A549 (cell line): ENCODE measurements at regions not wholly inside any gene's neighbourhood (a gene's known extent, or its start where the extent isn't known, plus 50 kb on each side); places are given as distances from the start of the nearest gene placed in this dataset.

Experiments used
- ATAC-seq, 2 experiments: fragments of 200-7000 bp in 1 of 2; fragments of >200 bp in 1 of 2; cut with Nextera tagmentation in 1 of 2; cut with Tn5 transposase in 1 of 2; 3 replicates each; pipeline versions ENCODE4 v1.8.0 to v1.9.1; 2018 to 2020; ENCODE audit warnings: mild to moderate bottlenecking in 1 of 2, moderate library complexity in 1 of 2
- CTCF ChIA-PET: fragments of 300-600 bp; sonication (Branson Sonifier 250); formaldehyde crosslinking; extraction: SDS; loops from one replicate; lab custom pipeline; 2021; ENCODE audit warnings: antibody characterized with exemption, inconsistent platforms; lab: Yijun Ruan, JAX
- POLR2A ChIA-PET: fragments of 350-600 bp; formaldehyde crosslinking; extraction: SDS; loops from one replicate; lab custom pipeline; 2021; ENCODE audit warnings: antibody characterized with exemption, inconsistent platforms; lab: Yijun Ruan, JAX
- DNase-seq, 2 experiments: peaks; one replicate each; pipeline versions ENCODE4 v3.0.0 to v3.0.0-alpha.2; 2011 to 2016; ENCODE audit warnings: low read depth in 1 of 2, low spot score in 1 of 2
- FAIRE-seq: peaks from 2 replicates; lab custom pipeline; 2011; peaks lifted over from hg19 to GRCh38; lab: Jason Lieb, UNC
- H3K27ac ChIP-seq, 2 experiments: fragments of >200 bp; sonication (Bioruptor Twin); formaldehyde crosslinking; 3 replicates each; pipeline ENCODE4 v1.5.1; 2016 to 2017
- H3K4me1 ChIP-seq: fragments of >200 bp; sonication (Bioruptor Twin); formaldehyde crosslinking; 3 replicates; pipeline ENCODE4 v1.6.1; 2016
- H3K4me2 ChIP-seq: fragments of >200 bp; sonication (Bioruptor Twin); formaldehyde crosslinking; 3 replicates; pipeline ENCODE4 v1.6.1; 2016
- H3K4me3 ChIP-seq: fragments of >200 bp; sonication (Bioruptor Twin); formaldehyde crosslinking; 3 replicates; pipeline ENCODE4 v1.5.1; 2016
- H3K9me3 ChIP-seq: fragments of >200 bp; sonication (Bioruptor Twin); formaldehyde crosslinking; 3 replicates; pipeline ENCODE4 v1.6.1; 2016
- ATOH8 ChIP-seq: fragments of 250-450 bp; sonication (Bioruptor Pico); IDR thresholded peaks from 2 replicates; pipeline ENCODE4 v1.5.0; 2020; ENCODE audit warnings: low read depth, mild to moderate bottlenecking, moderate library complexity
- CHD2 ChIP-seq: fragments of 150-350 bp; IDR thresholded peaks from 2 replicates; pipeline ENCODE4 v1.6.1; 2014; ENCODE audit warnings: low read length; ENCODE audit not compliant: partially characterized antibody
- EHF ChIP-seq: fragments of 250-450 bp; sonication (Bioruptor Pico); IDR thresholded peaks from 2 replicates; pipeline ENCODE4 v1.5.0; 2020; ENCODE audit warnings: mild to moderate bottlenecking
- EHMT2 ChIP-seq: fragments of 200-600 bp; sonication (generic); IDR thresholded peaks from 2 replicates; pipeline ENCODE4 v1.6.1; 2016; ENCODE audit warnings: antibody characterized with exemption, low read depth, mild to moderate bottlenecking, moderate library complexity
- HDAC2 ChIP-seq: fragments of 200-600 bp; sonication (generic); IDR thresholded peaks from 2 replicates; pipeline ENCODE4 v1.6.1; 2016
- HES2 ChIP-seq: fragments of >200 bp; sonication (Bioruptor Twin); formaldehyde crosslinking; IDR thresholded peaks from 2 replicates; pipeline ENCODE4 v1.6.1; 2016
- JUN ChIP-seq, 2 experiments: fragments of >200 bp; sonication (Bioruptor Twin); formaldehyde crosslinking; IDR thresholded peaks; 2 replicates in 1 of 2; 3 replicates in 1 of 2; pipeline ENCODE4 v1.6.1; 2016 to 2017
- KDM1A ChIP-seq: fragments of 200-600 bp; sonication (generic); IDR thresholded peaks from 2 replicates; pipeline ENCODE4 v1.6.1; 2016; ENCODE audit warnings: low read depth, mild to moderate bottlenecking
- MAZ ChIP-seq: fragments of 150-350 bp; IDR thresholded peaks from 2 replicates; pipeline ENCODE4 v1.6.1; 2014; ENCODE audit warnings: antibody characterized with exemption, low read depth, low read length, borderline replicate concordance
- NFE2L2 ChIP-seq: fragments of 150-350 bp; conservative IDR thresholded peaks from 2 replicates; pipeline ENCODE4 v1.6.1; 2014; ENCODE audit warnings: low read length
- NPAS2 ChIP-seq: fragments of 250-450 bp; sonication (Bioruptor Pico); IDR thresholded peaks from 2 replicates; pipeline ENCODE4 v1.8.0; 2022; ENCODE audit warnings: mild to moderate bottlenecking, moderate library complexity, borderline replicate concordance
- PHF8 ChIP-seq: fragments of 200-600 bp; sonication (generic); IDR thresholded peaks from 2 replicates; pipeline ENCODE4 v1.6.1; 2016; ENCODE audit warnings: low read depth, mild to moderate bottlenecking, antibody characterized with exemption, moderate library complexity, borderline replicate concordance
- POLR2A ChIP-seq: IDR thresholded peaks from 2 replicates; pipeline ENCODE4 v1.6.1; 2012; ENCODE audit warnings: mild to moderate bottlenecking, low read length
- RAD21 ChIP-seq, 2 experiments: fragments of >200 bp in 1 of 2; sonication (Bioruptor Twin) in 1 of 2; formaldehyde crosslinking in 1 of 2; IDR thresholded peaks in 1 of 2; conservative IDR thresholded peaks in 1 of 2; 2 replicates in 1 of 2; 3 replicates in 1 of 2; pipeline ENCODE4 v1.6.1; 2012 to 2018; ENCODE audit warnings: inconsistent platforms in 1 of 2
- REST ChIP-seq: fragments of 200-600 bp; sonication (generic); IDR thresholded peaks from 2 replicates; pipeline ENCODE4 v1.6.1; 2016; ENCODE audit warnings: antibody characterized with exemption, mild to moderate bottlenecking, moderate library complexity
- RFX5 ChIP-seq: fragments of 450-650 bp; IDR thresholded peaks from 2 replicates; pipeline ENCODE4 v1.7.1; 2014; ENCODE audit warnings: antibody characterized with exemption, mild to moderate bottlenecking, moderate library complexity
- USF2 ChIP-seq: fragments of 450-650 bp; IDR thresholded peaks from 2 replicates; pipeline ENCODE4 v1.6.1; 2014; ENCODE audit warnings: antibody characterized with exemption
- ZSCAN20 ChIP-seq: fragments of 250-450 bp; sonication (Bioruptor Pico); IDR thresholded peaks from 2 replicates; pipeline ENCODE4 v1.8.0; 2022; ENCODE audit warnings: mild to moderate bottlenecking, moderate library complexity
- WGBS: methylation state at CpG from one replicate; pipeline ENCODE4 v1.1.6; 2017; ENCODE audit errors: missing lambda C conversion rate; 5-methylcytosine and 5-hydroxymethylcytosine counted together
- TF ChIP-seq, protein P1 (sequence below): fragments of >200 bp; sonication (Bioruptor Twin); formaldehyde crosslinking; IDR thresholded peaks from 3 replicates; pipeline ENCODE4 v1.6.1; 2016
- TF ChIP-seq, protein P2 (sequence below): fragments of 250-450 bp; sonication (Bioruptor Pico); IDR thresholded peaks from 2 replicates; pipeline ENCODE4 v1.5.0; 2021; ENCODE audit warnings: mild to moderate bottlenecking, moderate library complexity, borderline replicate concordance
- TF ChIP-seq, protein P3 (sequence below): fragments of >200 bp; sonication (Bioruptor Twin); formaldehyde crosslinking; IDR thresholded peaks from 3 replicates; pipeline ENCODE4 v1.5.1; 2016

DNA sequence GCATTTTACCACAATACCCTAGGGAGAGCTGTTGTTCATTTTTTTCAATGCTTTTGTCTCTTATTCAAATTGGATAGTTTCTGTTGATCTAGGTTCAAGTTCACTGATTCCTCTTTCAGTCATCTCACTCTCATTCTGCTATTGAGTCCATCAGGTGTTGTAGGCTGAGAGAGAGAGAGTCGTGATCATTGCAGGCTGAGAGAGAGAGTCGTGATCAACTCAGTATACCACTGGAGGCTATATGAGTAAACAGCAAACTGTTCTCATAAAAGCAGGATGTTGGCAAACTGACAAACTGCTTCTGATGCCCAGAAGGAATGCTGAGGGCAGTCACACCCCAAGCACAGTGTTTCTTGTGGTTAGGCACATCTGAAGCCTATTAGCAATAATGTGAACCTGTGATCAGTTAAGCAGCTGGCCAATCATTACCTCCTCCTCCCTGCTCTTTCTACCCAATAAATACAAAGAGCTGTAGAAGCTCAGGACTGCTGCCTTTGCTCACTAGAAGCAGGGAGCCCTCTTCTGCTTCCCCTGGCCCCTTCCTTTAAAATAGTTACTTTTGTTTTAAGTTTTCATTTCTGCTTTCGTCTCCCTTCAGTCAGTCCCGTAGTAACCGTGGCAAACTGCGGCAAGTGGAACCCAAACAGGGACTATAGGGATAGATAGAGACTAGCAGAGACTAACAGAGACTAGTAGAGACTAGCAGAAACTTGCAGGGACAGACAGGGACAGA, 476.1 kb upstream of the ACO1 start (continued):
- TF ChIP-seq ATOH8 (CRISPR knock-in tag) (no peak), EHMT2 (no peak)

DNA sequence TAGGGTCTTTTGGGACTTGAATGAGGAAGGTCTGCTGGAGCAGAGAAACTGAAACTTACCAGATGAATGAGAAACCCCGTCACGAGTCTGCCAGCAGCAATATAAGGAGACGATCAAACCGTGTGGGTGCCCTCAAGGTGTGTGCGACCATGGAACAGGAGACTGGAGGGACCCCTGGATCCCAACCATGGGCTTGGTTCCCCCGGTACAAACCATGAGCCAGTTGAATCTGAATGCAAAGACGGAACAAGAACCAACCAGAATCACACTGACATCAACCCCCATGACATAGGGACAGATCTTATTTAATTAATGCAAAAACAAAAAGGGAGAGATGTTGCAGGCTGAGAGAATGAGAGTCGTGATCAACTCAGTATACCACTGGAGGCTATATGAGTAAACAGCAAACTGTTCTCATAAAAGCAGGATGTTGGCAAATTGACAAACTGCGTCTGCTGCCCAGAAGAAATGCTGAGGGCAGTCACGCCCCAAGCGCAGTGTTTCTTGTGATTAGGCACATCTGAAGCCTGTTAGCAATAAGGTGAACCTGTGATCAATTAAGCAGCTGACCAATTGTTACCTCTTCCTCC, 475.5 kb upstream of the ACO1 start:
- DNase-seq, result peak in 1 of 2 experiments; percentile 13
- TF ChIP-seq KDM1A (no peak), HES2 (no peak), ZSCAN20 (no peak), NPAS2 (CRISPR knock-in tag) (no peak), EHMT2 (no peak), PHF8 (no peak), REST (no peak), JUN (IDR thresholded peaks at IDR 0.05) (no peak), HDAC2 (no peak), NFE2L2 (no peak), POLR2A (no peak), EHF (CRISPR knock-in tag) (no peak), CHD2 (no peak), USF2 (no peak), RFX5 (no peak), MAZ (no peak), RAD21 (conservative IDR thresholded peaks at IDR 0.05 in 1 of 2, IDR thresholded peaks at IDR 0.05 in 1 of 2) (no peak)
- TF ChIP-seq, protein P1, sequence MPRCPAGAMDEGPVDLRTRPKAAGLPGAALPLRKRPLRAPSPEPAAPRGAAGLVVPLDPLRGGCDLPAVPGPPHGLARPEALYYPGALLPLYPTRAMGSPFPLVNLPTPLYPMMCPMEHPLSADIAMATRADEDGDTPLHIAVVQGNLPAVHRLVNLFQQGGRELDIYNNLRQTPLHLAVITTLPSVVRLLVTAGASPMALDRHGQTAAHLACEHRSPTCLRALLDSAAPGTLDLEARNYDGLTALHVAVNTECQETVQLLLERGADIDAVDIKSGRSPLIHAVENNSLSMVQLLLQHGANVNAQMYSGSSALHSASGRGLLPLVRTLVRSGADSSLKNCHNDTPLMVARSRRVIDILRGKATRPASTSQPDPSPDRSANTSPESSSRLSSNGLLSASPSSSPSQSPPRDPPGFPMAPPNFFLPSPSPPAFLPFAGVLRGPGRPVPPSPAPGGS, result no peak
- TF ChIP-seq, protein P2, sequence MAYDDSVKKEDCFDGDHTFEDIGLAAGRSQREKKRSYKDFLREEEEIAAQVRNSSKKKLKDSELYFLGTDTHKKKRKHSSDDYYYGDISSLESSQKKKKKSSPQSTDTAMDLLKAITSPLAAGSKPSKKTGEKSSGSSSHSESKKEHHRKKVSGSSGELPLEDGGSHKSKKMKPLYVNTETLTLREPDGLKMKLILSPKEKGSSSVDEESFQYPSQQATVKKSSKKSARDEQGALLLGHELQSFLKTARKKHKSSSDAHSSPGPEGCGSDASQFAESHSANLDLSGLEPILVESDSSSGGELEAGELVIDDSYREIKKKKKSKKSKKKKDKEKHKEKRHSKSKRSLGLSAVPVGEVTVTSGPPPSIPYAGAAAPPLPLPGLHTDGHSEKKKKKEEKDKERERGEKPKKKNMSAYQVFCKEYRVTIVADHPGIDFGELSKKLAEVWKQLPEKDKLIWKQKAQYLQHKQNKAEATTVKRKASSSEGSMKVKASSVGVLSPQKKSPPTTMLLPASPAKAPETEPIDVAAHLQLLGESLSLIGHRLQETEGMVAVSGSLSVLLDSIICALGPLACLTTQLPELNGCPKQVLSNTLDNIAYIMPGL (CRISPR knock-in tag), result no peak
- TF ChIP-seq, protein P3, sequence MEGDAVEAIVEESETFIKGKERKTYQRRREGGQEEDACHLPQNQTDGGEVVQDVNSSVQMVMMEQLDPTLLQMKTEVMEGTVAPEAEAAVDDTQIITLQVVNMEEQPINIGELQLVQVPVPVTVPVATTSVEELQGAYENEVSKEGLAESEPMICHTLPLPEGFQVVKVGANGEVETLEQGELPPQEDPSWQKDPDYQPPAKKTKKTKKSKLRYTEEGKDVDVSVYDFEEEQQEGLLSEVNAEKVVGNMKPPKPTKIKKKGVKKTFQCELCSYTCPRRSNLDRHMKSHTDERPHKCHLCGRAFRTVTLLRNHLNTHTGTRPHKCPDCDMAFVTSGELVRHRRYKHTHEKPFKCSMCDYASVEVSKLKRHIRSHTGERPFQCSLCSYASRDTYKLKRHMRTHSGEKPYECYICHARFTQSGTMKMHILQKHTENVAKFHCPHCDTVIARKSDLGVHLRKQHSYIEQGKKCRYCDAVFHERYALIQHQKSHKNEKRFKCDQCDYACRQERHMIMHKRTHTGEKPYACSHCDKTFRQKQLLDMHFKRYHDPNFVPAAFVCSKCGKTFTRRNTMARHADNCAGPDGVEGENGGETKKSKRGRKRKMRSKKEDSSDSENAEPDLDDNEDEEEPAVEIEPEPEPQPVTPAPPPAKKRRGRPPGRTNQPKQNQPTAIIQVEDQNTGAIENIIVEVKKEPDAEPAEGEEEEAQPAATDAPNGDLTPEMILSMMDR, result no peak
- Histone ChIP-seq H3K4me2 (peak overlapping the region; percentile 76), H3K4me3 (peak overlapping the region; percentile 39), H3K27ac (no peak overlapping the region), H3K9me3 (no peaks in the 10 kb centered on the region), H3K4me1 (no peaks in the 10 kb centered on the region)
- WGBS, result 2% methylated on average over 11 of the region's 11 CpGs
- CTCF ChIA-PET, result no interaction called here
- FAIRE-seq, result no peak
- POLR2A ChIA-PET, result no interaction called here
- peak; percentile 51 to 56; a peak in 5 of 6 replicates for ATAC-seq
